ENCODE measurements at regions not wholly inside any gene's neighbourhood (a gene's known extent, or its start where the extent isn't known, plus 50 kb on each side); places are given as distances from the start of the nearest gene placed in this dataset.

- TF ChIP-seq POLR2A (IDR thresholded peaks at IDR 0.05; ENCODE audit: low read length) = no peak
- no peak for TF ChIP-seq GATA1 (IDR thresholded peaks at IDR 0.05; ENCODE audit: low read depth, low read length)
Measured at GRCh38 chr3:110133971-110134370, 796.6 kb upstream of the DPPA4 start.

Measured in erythroblast (primary cell).